MM.1S (cell line): ENCODE measurements at regions not wholly inside any gene's neighbourhood (a gene's known extent, or its start where the extent isn't known, plus 50 kb on each side); places are given as distances from the start of the nearest gene placed in this dataset.

ENCODE experiments used
- DNase-seq: peaks from one replicate; pipeline ENCODE4 v3.0.0-alpha.2; 2015
- H2AFZ ChIP-seq: fragments of 300-600 bp; sonication (generic); 2 replicates; pipeline ENCODE4 v1.6.0; 2016; ENCODE audit warnings: antibody characterized with exemption, low read length
- H3F3A ChIP-seq: fragments of 300-600 bp; sonication (generic); 2 replicates; pipeline ENCODE4 v1.6.1; 2016; ENCODE audit warnings: mild to moderate bottlenecking, antibody characterized with exemption, low read length, moderate library complexity, mixed read lengths; ENCODE audit not compliant: insufficient read depth
- H3K27ac ChIP-seq: fragments of 300-600 bp; sonication (generic); 2 replicates; pipeline ENCODE4 v1.5.1; 2016; ENCODE audit warnings: mild to moderate bottlenecking, low read length
- H3K27me3 ChIP-seq: fragments of 300-600 bp; sonication (generic); replicated peaks from 2 replicates; pipeline ENCODE4 v1.6.0; 2016; ENCODE audit warnings: low read length; ENCODE audit not compliant: insufficient read depth
- H3K36me3 ChIP-seq: fragments of 300-600 bp; sonication (generic); replicated peaks from 2 replicates; pipeline ENCODE4 v1.6.1; 2016; ENCODE audit warnings: mild to moderate bottlenecking, low read length, mixed read lengths; ENCODE audit not compliant: insufficient read depth
- H3K4me1 ChIP-seq: fragments of 300-600 bp; sonication (generic); 2 replicates; pipeline ENCODE4 v1.6.1; 2016; ENCODE audit warnings: low read length, mixed read lengths
- H3K4me2 ChIP-seq: fragments of 300-600 bp; sonication (generic); 2 replicates; pipeline ENCODE4 v1.6.0; 2016; ENCODE audit warnings: low read depth, low read length
- H3K4me3 ChIP-seq: fragments of 300-600 bp; sonication (generic); 2 replicates; pipeline ENCODE4 v1.5.1; 2016; ENCODE audit warnings: low read length, mixed read lengths
- H3K79me2 ChIP-seq: fragments of 300-600 bp; sonication (generic); 2 replicates; pipeline ENCODE4 v1.6.1; 2016; ENCODE audit warnings: mixed run types, low read length, mixed read lengths
- H3K9ac ChIP-seq: fragments of 300-600 bp; sonication (generic); 2 replicates; pipeline ENCODE4 v1.6.1; 2016; ENCODE audit warnings: low read length, mixed read lengths
- H3K9me2 ChIP-seq: fragments of 300-600 bp; sonication (generic); replicated peaks from 2 replicates; pipeline ENCODE4 v1.6.1; 2016; ENCODE audit warnings: mild to moderate bottlenecking, low read length, mixed read lengths; ENCODE audit not compliant: insufficient read depth
- H3K9me3 ChIP-seq: fragments of 300-600 bp; sonication (generic); replicated peaks from 2 replicates; pipeline ENCODE4 v1.6.1; 2016; ENCODE audit warnings: mild to moderate bottlenecking, low read length, mixed read lengths; ENCODE audit not compliant: insufficient read depth
- H4K20me1 ChIP-seq: fragments of 300-600 bp; sonication (generic); 2 replicates; pipeline ENCODE4 v1.6.1; 2016; ENCODE audit warnings: mild to moderate bottlenecking, low read length, moderate library complexity, mixed read lengths; ENCODE audit not compliant: insufficient read depth
- EZH2 ChIP-seq: fragments of 300-600 bp; sonication (generic); optimal IDR thresholded peaks from 2 replicates; pipeline ENCODE3; 2017; ENCODE audit warnings: low read depth, mild to moderate bottlenecking, antibody characterized with exemption, low read length, mixed read lengths
- EZH2phosphoT487 ChIP-seq: fragments of 300-600 bp; sonication (generic); IDR thresholded peaks from 2 replicates; pipeline ENCODE4 v1.6.1; 2018; ENCODE audit warnings: antibody characterized with exemption, low read length
- TF ChIP-seq, protein P1 (sequence below): fragments of 300-600 bp; sonication (generic); IDR thresholded peaks from 2 replicates; pipeline ENCODE4 v1.5.1; 2016; ENCODE audit warnings: antibody characterized with exemption, low read length, mixed read lengths

GRCh38 chr11:70930215-70930614 lies 322.2 kb downstream of the SHANK2 start:
- H3K9ac ChIP-seq: no peak overlapping the region
- H3K9me2 ChIP-seq: no peaks in the 10 kb centered on the region
- H3F3A ChIP-seq: no peaks in the 10 kb centered on the region
- TF ChIP-seq, protein P1, sequence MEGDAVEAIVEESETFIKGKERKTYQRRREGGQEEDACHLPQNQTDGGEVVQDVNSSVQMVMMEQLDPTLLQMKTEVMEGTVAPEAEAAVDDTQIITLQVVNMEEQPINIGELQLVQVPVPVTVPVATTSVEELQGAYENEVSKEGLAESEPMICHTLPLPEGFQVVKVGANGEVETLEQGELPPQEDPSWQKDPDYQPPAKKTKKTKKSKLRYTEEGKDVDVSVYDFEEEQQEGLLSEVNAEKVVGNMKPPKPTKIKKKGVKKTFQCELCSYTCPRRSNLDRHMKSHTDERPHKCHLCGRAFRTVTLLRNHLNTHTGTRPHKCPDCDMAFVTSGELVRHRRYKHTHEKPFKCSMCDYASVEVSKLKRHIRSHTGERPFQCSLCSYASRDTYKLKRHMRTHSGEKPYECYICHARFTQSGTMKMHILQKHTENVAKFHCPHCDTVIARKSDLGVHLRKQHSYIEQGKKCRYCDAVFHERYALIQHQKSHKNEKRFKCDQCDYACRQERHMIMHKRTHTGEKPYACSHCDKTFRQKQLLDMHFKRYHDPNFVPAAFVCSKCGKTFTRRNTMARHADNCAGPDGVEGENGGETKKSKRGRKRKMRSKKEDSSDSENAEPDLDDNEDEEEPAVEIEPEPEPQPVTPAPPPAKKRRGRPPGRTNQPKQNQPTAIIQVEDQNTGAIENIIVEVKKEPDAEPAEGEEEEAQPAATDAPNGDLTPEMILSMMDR: no peak
- no peak for TF ChIP-seq EZH2phosphoT487
- TF ChIP-seq EZH2: no peak
- no peak overlapping the region for H3K4me3 ChIP-seq
- no peak overlapping the region for H3K4me2 ChIP-seq
- H4K20me1 ChIP-seq: no peaks in the 10 kb centered on the region
- H3K9me3 ChIP-seq: no peaks in the 10 kb centered on the region
- H3K79me2 ChIP-seq: no peaks in the 10 kb centered on the region
- H3K27me3 ChIP-seq: peaks cover 79% of the 10 kb centered on the region
- no peak overlapping the region for H2AFZ ChIP-seq
- H3K4me1 ChIP-seq: no peaks in the 10 kb centered on the region
- no peak for DNase-seq
- H3K27ac ChIP-seq: no peak overlapping the region
- H3K36me3 ChIP-seq: no peaks in the 10 kb centered on the region

DNA sequence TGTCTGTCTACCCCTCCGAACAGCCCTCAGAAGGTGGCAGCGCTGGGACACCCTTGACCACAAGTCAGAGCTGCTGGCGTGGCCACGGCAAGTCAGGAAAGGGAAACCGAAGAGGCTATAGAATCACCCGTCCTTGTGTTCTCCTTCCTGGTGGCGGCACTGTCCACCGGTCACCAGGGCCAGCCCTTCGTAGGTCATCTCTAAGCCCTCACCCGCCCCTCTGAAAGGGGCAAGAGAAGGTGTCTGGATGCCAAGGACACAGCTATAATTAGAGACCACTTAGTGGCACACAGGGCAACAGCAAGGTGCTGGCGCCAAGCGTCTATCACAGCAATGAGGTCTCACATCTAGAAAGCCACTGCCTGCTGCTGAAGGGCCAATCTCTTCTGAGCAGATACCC lies 320.9 kb downstream of the SHANK2 start:
- Histone ChIP-seq H3K27me3 (peaks cover 78% of the 10 kb centered on the region), H3K4me3 (no peak overlapping the region), H3K9ac (no peak overlapping the region), H3K9me2 (no peaks in the 10 kb centered on the region), H3K9me3 (no peaks in the 10 kb centered on the region), H3K4me2 (no peak overlapping the region), H4K20me1 (no peaks in the 10 kb centered on the region), H3K4me1 (no peaks in the 10 kb centered on the region), H2AFZ (no peak overlapping the region), H3F3A (no peaks in the 10 kb centered on the region), H3K79me2 (no peaks in the 10 kb centered on the region), H3K27ac (no peak overlapping the region), H3K36me3 (no peaks in the 10 kb centered on the region)
- no peak for DNase-seq
- TF ChIP-seq EZH2phosphoT487 (no peak), EZH2 (no peak)
- TF ChIP-seq, protein P1: no peak

DNA sequence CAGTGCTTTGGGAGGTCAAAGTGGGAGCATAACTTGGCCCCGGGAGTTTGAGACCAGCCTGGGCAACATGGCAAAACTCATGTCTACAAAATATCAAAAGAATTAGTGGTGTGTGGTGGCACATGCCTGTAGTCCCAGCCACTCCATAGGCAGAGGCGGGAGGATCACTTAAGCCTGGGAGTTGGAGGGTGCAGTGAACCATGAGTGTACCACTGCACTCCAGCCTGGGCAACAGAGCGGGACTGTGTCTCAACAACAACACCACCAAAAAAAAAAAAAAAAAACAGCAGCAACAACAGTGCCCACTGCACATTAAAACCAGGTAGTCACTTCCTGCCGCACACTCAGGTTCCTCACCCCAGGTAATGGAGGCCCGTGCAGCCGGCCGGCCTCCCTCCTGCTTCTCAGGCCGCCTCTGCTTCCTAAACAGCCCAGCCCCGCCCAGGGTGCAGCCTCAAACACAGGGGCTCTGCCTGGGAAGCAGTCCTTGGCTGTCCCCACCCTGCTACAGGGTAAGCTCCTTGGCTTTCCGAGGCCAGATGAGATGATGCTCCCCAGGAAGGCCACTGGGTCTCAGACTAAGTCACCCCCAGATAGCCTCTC lies 318.3 kb downstream of the SHANK2 start:
- Histone ChIP-seq H3K4me3 (no peak overlapping the region), H3K27ac (no peak overlapping the region), H3K36me3 (no peaks in the 10 kb centered on the region), H2AFZ (no peak overlapping the region), H3K9me2 (no peaks in the 10 kb centered on the region), H3K9ac (no peak overlapping the region), H3K4me1 (no peaks in the 10 kb centered on the region), H3K79me2 (no peaks in the 10 kb centered on the region), H3K9me3 (no peaks in the 10 kb centered on the region), H3K4me2 (no peak overlapping the region), H4K20me1 (no peaks in the 10 kb centered on the region), H3K27me3 (peaks cover 70% of the 10 kb centered on the region), H3F3A (no peaks in the 10 kb centered on the region)
- DNase-seq: no peak
- TF ChIP-seq, protein P1: no peak
- TF ChIP-seq EZH2phosphoT487 (no peak), EZH2 (no peak)
